Islet precursor cell (in vitro differentiated cells): ENCODE measurements at regions not wholly inside any gene's neighbourhood (a gene's known extent, or its start where the extent isn't known, plus 50 kb on each side); places are given as distances from the start of the nearest gene placed in this dataset.
"Not testable (repeated sequence)": the region's sequence is repeated elsewhere in the genome, so short reads cannot be mapped to it uniquely, and the experiment has no call there.

ENCODE experiments used
- DNase-seq: peaks from one replicate; pipeline ENCODE4 v3.0.0-alpha.2; 2018

DNA sequence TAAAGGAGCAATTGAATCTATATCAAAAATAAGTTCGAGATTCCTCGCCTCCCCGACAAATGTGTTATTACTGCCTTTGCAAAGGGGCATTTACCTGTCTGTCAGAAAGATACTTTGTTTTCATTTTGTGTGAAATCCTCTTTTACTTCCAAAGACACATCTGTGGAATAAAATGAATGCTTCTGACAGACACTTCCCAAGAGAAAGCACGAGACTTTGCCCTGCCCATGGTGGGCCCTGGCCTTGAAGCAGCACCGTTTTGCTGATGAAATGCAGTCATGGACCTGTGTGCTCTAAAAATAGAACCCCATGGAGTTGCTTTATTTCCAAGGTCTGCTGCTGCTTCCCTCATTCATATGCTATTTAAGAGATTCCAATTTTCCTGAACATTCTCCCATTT, 85.9 kb upstream of the USP47 start:
- DNase-seq = no peak

DNA sequence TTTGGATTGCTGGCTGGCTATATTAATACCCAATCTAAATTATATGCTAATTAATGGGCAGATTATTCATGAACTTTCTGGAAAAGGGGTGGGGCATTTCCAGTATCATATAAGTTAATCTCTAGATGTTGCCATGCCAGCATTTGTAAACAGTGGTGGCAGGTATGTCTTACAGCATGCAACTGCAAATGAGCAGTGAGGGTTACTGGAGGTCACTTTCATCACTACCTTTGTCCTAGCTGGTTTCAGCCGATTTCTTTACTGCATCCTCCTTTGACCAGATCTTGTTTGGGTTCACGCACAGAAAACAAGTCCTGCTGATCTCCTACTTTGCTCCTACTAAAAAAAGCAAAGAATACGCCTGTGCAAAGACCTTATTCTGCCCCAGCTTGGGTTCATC, 89.1 kb upstream of the USP47 start:
- no peak for DNase-seq

DNA sequence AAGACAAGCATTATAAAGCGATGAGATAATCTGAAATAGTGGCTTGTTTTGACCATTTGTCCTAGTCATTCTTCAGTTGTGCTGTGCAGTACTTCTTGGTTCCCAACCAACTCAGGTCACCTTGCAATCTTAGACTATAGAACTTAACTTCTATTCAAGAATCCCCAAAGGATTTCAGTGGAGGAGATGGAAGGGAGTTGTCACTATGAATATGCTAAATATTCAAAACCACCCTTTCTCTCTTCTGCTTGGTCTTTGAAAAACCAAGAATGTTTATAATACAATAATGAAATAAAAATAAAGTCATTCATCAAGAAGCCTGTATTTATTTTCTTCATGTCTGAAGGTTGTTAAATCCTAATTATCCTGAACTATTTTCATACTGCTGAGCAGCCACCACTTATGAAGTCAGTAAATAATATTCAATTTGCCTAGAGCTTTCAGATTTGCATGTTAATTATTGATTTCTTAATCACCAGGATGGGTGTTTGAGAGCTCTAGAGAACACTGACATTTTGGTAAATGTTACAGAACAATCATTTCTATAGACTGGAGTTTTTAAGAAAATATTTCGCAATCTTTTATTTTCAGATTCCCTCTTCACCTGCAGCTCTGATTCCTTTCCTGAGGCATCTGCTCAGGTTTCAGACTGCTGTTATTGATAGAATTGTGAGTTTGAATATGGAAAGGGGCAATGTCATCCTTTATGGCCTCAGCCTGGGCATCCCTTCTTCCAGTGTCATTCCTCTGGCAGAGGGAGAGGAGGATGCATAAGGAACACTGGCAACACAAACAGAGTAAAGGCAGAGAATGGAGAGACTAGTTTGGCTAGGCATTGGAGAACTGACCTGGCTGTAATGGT, 91.5 kb upstream of the USP47 start:
- DNase-seq = no peak

DNA sequence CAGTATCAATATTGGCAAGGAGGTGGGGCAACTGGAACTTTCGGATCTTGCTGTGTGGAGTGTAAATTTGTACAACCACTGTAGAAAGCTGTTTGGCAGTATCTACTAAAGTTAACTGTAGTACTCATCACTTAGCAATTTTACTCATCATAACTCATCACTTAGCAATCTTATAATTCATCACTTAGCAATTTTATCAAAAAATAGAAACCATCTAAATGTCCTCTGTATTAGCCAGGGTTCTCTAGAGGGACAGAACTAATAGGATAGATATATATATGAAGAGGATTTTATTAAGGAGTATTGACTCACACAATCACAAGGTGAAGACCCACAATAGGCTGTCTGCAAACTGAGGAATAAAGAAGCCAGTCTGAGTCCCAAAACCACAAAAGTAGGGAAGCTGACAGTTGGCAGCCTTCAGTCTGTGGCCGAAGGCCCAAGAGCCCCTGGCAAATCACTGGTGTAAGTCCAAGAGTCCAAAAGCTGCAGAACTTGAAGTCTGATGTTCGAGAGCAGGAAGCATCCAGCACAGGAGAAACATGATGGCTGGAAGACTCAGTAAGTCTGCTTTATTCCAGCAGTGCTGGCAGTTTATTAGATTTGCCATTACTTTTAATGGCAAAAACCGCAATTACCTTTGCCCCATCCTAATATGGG, 92.9 kb upstream of the USP47 start:
- DNase-seq = no peak

DNA sequence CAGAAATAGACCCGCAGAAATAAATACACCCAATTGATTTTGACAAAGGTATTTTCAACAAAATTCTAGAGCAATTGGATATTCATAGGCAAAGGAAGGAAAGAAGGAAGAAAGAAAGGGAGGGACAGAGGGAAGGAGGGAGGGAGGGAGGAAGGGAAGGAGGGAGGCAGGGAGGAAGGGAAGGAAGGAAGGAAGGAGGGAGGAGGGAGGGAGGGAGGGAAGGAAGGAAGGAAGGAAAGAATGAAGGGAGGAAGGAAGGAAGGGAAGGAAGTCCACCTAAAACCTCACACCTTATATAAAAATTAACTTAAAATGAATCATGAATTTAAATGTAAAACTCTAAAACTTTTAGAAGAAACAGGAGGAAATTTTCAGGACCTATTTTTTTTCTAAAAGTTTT, 94.2 kb upstream of the USP47 start:
- DNase-seq = no peak

DNA sequence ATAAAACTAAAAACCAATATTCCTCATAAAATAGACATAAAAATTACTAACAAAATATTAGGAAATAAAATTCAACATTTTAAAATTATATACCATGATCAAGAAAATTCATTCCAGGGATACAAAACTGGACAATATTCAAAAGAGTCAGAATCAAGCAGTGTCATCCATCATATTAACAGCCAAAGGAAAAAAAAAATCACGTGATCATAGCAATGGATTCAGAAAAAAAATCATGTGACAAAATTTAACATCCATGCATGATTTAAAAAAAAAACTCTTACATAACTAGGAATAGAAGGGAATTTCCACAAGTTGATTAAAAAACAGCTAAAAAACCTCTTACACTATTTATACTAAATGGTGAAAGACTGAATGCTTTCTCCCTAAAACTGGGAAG, 95.3 kb upstream of the USP47 start:
- no peak for DNase-seq

DNA sequence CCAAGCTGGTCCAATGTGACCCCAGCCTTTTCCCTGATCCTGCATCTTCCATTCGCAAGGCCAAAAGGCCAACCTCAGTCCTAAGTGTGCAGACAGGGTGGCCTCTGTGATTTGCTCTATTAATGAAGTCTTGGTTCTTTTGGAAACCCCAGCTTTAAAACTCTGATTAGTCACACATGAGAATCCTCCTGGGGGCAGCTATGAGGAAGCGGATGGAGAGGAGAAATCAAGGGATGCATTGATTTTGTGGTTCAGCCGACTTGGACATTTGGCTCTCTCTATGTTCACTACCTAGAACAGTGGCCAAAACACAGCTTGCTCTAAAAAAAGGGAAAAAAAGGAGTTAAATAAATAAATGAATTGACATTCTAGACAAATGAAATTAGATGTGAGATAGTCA, 98.6 kb upstream of the USP47 start:
- no peak for DNase-seq

DNA sequence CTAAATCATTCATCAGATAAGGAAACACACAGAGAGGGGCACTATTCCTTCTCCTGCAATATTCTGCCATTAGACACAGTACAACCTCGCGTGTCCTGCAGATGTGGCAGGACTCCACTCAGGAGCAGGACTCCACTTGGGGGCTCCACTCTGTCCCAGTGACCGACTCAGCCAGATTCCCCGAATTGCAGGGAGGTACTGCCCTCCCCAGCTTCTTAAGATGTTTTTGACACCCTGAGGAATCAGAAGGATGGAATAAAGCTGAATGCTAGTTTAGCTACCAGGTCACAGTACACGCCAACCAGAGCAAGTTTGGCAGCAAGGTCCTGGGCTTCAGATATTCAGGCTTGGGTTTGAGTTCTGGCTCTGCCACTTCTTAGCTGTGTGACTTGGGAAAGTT, 99.3 kb upstream of the USP47 start:
- no peak for DNase-seq

DNA sequence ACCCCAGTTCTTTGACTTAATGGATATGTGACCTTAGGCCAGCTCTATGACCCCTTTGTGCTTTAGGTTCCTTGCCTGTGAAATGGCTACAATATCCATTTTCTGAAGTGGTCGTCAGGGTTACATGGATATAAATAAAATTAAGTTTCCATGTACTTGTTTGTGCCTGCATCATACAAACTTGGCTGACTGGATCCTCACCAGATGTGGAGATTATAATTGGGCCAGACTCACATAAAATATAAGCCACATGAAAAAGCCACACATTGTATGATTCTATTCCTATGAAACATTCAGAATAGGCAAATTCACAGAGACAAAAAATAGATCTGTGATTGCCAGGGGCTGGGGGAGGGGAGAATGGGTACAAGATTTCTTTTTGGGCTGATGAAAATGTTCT, 100.9 kb upstream of the USP47 start:
- no peak for DNase-seq

DNA sequence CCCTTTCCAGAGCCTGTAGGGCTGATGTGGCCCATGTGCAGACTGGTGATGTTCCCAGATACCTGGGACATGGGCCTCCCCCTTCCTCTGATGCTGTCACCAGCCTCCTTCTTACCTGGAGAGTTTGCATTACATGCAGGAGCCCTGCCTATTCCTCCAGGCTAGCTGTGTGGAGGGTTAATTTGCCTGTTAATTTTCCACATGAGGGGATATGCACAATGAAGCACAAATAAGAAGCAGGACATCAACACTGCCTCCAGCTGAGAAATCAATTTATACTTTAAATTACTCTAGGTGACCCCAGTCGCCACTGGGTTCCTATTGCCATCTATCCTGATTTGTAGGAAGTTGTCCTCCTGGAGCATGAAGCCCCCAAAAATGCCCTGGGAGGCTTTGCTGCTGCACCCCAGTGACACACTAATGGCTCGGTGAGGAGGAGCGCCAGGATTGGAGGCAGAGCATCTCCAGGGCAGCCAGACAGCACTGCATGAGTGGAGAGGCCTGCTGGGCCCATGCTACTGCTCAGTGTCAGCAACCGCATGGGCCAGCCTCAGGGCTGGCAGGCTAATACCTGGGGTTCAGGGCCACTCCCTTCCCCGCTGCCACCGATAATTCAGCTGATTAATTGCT, 101.6 kb upstream of the USP47 start:
- no peak for DNase-seq

DNA sequence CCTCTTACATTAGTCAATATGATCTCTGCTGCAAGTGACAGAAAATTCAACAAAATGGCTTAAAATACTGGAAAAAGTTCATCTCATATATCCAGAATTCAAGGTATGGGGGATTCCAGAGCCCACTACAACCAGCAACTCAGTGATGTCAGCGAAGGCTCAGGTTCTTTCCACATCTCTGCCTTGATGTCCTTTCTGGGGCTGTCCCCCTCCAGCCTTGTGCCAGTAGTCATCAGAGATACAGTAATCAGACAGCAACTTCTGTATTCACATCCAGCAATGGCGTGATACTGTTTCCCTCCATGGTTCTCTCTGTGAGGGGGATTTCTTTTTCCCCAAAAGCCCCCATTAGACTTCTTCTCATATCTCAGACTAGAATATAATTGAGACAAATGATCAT, 103.4 kb upstream of the USP47 start:
- no peak for DNase-seq

DNA sequence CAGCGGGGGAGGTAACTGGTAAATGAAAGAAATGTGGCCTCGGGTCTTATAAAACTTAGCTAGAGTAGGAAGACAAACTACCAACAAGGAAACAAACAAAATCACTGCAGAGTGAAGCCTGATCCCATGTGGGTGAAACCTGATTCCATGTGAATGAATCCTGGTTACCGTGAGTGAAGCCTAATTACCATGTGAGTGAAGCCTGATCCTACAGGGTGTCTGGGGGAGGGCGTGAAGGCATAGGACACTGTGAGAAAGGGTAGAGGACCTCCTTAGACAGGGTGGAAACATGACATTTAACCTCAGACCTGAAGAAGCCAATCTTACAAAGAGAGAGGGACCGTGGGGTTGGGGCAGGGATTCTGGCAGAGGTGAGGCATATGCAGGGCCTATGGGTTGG, 106.2 kb upstream of the USP47 start:
- no peak for DNase-seq

DNA sequence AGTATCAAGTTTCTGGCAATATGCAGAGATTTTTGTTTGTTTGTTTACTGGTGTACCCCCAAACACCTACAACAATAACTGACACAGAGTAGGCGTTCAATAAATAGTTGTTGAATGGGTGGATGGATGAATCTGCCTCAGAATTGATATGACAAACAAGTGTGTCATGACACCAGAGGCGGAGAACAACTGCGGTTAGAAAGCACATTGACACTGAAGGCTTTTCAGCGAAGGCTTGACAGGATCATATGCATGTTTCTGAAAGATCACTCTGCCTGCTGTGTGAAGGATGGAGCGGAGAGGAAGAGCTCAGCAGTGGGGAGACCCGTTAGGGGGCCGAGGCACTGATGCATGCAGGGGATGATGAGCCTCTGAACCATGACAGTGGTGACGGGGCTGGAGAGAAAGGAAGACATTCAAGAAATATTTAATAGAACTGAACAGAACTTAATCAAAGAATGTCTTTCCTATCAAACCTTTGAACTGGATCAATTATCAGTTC, 108.5 kb upstream of the USP47 start:
- DNase-seq = no peak

DNA sequence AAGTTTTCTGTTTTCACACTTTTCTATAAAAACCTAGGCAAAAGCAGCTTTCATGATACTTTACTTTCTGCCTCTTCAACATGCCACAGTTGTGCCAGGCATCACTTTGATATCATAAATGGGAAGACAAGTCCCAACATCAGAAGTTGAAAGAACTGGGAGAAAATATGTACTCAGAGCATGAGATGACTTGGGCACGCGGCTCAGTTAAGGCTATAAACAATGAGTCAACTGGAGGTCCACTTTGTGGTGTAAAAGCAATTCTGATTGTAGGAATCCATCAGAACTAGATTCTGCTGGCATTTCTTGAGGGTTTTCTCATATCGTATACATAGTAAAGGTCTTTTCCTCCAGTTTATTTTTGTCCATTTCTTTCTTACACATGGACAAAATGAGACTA, 109.7 kb upstream of the USP47 start:
- DNase-seq = no peak

DNA sequence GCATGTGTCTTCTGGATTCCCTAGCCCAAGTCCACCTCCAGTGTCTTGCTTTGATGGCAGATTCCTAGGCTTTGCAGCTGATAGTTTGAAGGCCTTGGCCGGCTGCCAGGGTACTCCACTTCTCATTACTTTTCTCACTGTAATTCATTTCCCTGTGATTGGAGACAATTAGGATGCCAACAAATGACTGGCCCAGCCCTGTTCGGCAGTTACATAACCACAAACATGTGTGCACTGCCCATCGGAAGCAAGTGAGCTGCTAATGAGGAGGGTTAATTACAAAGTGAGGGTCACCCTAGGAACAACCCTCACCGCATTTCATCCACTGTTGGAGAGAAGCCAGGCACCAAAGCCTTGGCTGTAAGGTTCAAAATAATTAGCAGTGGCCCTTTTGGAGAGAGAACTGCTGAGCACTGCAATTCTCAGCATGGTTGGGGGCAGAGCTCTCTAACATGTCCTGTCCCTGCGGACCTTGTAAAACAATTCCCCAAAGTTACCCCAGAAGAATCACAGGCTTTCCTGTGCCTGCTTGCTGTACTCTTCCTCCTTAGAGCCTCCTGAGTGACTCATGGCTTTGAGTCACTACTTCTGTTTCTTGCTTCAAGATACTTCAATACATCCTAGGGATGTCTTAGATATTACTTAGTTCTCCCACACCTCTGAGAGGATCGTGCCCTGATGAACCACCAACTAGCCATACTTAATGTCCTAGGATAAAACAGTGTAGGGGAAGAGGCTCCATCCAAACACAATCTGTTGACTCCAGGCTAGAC, 109.7 kb upstream of the GALNT18 start:
- no peak for DNase-seq

DNA sequence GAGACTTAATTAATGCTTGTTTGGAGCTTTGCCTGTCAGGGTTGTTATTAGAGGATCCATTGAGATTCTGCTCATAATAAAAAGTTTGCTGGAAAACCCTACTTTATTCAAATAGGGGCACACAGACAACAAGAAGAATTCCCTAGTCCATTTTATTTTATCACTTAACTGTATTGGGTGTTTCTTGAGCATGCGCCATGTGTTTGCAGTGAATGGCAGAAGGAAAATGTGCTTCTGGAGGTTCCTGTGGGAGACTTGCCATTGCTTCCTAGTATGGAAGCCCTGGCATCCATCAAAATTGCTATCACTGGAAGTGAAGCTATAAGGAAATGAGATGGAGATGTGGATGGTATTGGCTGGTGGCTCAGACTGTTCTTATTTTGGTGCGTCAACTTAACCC, 106.6 kb upstream of the GALNT18 start:
- DNase-seq = no peak

DNA sequence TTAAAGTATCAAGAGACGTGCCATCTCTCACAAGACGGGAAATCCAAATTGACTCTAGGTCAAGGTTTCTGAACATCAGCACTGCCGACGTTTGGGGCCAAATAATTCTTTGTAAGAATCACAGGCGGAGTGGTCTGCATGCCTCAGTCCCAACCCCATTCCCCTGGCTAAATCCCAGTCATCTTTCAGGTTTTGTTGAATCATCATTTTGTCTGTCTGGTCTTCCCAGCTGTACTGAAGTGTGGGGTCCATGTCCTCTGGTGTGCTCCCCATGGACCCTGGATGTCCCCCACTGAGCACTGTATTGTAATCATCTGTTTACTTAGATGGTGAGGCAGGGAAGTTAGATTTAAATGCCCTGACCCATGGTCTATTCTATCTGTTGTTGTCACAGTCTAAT, 103.6 kb upstream of the GALNT18 start:
- no peak for DNase-seq

DNA sequence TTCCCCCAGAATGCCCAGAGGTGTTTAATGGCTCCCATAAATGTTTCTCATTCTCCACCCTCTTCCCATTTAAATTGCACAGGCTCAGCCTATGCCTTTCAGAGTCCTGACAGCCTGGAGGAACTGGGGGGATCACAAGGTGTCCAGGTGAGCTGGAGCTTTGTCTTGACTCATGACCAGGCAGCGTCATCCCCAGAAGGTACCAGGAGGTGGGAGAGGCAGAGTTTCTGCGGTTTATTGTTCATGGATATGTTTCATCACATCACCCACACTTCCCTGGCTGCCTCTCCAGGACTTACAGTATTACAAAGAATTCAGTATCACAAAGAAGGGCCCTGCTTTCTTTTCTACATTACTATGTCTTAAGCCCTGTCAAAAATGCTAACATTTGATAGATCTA, 103.2 kb upstream of the GALNT18 start:
- DNase-seq = no peak

DNA sequence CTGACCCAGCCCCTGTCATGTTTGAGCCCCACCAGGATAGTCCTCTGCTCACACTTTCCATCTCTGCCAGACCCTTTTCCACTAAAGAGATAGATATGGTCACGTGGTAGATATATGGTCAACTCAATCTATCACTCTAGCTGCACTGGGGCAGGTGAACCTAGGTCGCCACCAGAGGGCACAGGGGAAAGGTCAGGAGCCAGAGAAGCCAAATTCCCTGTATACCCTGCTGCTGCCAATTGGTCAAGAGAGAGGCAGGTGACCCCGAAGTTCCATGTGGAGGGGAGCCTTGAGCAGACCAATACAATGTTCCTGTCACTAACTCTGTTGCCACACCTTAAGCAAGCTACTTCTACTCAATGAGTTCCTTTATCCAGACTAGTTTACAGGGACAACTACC, 101.1 kb upstream of the GALNT18 start:
- DNase-seq = no peak

DNA sequence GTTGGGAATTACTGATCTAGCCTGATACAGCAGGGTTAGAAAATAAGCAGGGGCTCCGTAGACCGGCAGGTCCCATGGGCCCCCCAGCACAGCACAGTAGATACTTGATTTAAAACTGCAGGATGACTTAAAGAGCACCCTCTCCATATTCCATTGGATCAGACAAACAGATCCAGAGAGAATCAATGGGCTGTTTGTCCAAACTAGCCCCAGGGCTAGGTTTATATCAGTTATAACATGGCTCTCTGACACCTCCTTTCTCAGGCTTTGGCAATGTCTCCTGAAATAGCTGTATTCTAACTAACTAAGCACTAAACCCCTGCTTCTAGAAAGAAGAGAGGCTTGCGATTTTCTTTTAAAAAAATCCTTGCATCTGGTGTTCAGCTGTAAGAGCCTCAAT, 100.4 kb upstream of the GALNT18 start:
- no peak for DNase-seq

DNA sequence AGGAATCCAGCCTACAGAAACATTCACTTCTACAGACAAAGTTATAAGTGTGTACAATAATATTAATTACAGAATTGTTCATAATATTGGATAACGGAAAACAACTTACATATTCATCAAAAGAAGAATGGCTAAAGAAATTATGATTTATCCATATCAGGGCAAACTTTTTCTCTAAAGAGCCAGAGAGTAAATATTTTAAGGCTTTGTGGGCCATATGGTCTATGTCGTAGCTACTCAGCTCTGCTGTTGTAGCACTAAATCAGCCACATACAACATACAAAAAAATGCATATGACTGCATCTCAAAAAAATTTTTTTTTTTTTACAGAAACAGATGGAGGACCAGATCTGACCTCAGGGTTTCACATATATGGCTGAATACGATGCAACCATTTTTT, 96.7 kb upstream of the GALNT18 start:
- no peak for DNase-seq

DNA sequence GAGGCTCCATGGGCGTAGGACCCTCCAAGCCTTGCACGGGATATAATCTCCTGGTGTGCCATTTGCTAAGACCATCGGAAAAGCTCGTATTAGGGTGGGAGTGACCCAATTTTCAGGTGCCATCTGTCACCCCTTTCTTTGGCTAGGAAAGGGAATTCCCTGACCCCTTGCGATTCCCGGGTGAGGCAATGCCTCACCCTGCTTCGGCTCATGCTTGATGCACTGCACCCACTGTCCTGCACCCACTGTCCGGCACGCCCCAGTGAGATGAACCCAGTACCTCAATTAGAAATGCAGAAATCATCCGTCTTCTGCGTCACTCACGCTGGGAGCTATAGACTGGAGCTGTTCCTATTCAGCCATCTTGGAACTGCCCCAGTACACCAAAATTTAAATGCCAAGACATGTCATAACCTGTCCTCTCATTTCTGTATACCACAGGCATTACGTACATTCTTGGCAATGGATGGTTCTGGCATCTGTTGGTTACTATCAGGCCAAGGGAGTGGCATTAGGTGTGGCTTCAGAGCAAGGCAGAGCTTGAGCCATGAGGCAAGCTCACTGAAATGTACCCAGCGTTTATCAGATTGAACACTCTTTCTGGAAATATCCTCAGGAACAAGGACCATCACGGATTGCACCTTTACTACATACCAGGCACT, 95.4 kb upstream of the GALNT18 start:
- DNase-seq = no peak

DNA sequence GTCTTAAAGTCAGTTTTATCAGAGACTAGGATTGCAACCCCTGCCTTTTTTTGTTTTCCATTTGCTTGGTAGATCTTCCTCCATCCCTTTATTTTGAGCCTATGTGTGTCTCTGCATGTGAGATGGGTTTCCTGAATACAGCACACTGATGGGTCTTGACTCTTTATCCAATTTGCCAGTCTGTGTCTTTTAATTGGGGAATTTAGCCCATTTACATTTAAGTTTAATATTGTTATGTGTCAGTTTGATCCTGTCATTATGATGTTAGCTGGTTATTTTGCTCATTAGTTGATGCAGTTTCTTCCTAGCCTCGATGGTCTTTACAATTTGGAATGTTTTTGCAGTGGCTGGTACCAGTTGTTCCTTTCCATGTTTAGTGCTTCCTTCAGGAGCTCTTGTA, 93.3 kb upstream of the GALNT18 start:
- DNase-seq = not testable (repeated sequence)
